Heart left ventricle (tissue), 16 donors: ENCODE measurements at regions not wholly inside any gene's neighbourhood (a gene's known extent, or its start where the extent isn't known, plus 50 kb on each side); places are given as distances from the start of the nearest gene placed in this dataset.

Experiments
- ATAC-seq, 4 donors: fragments of 200-7000 bp; cut with Tn5 transposase; one replicate each; pipeline ENCODE4 v1.9.1; 2020 to 2022; ENCODE audit warnings: moderate library complexity in 4 of 4, mild to moderate bottlenecking in 3 of 4, moderate number of reproducible peaks in 1 of 4
- DNase-seq, 5 donors: peaks; one replicate each; pipeline ENCODE4 v3.0.0-alpha.2; 2020
- H3K27ac ChIP-seq, 12 donors: fragments of 200-600 bp; sonication (generic) in 4 of 12; one replicate each; pipeline versions ENCODE4 v1.5.0 to v1.8.0; 2016 to 2022; ENCODE audit warnings: mild to moderate bottlenecking in 2 of 12
- H3K27me3 ChIP-seq, 9 donors: fragments of 200-600 bp; sonication (generic) in 2 of 9; one replicate each; pipeline versions ENCODE4 v1.5.1 to v1.8.0; 2016 to 2022; ENCODE audit warnings: mild to moderate bottlenecking in 3 of 9
- H3K36me3 ChIP-seq, 9 donors: fragments of 200-600 bp; sonication (generic) in 2 of 9; one replicate each; pipeline versions ENCODE4 v1.5.0 to v1.8.0; 2018 to 2022; ENCODE audit warnings: mild to moderate bottlenecking in 2 of 9
- H3K4me1 ChIP-seq, 12 donors: fragments of 200-600 bp; sonication (generic) in 4 of 12; one replicate each; pipeline versions ENCODE4 v1.5.0 to v1.8.0; 2016 to 2022; ENCODE audit warnings: mild to moderate bottlenecking in 3 of 12
- H3K4me3 ChIP-seq, 12 donors: fragments of 200-600 bp; sonication (generic) in 4 of 12; one replicate each; pipeline versions ENCODE4 v1.5.0 to v1.8.0; 2017 to 2022; ENCODE audit warnings: mild to moderate bottlenecking in 9 of 12, moderate library complexity in 4 of 12
- H3K9me3 ChIP-seq, 12 donors: fragments of 200-600 bp; sonication (generic) in 4 of 12; one replicate each; pipeline versions ENCODE4 v1.5.0 to v1.8.0; 2016 to 2022; ENCODE audit warnings: mild to moderate bottlenecking in 1 of 12
- CTCF ChIP-seq, 12 donors: fragments of 200-600 bp; sonication (generic) in 4 of 12; IDR thresholded peaks; one replicate each; pipeline versions ENCODE4 v1.5.0 to v1.8.0; 2018 to 2022; ENCODE audit warnings: antibody characterized with exemption in 12 of 12, mild to moderate bottlenecking in 5 of 12
- POLR2A ChIP-seq, 2 donors: fragments of 450-650 bp; IDR thresholded peaks; one replicate each; pipeline ENCODE4 v1.6.1; 2017; ENCODE audit warnings: antibody characterized with exemption in 2 of 2, mild to moderate bottlenecking in 2 of 2, moderate library complexity in 2 of 2
- WGBS, 4 donors: extraction: QIAGEN DNeasy Blood & Tissue Kit in 2 of 4; methylation state at CpG; one replicate each; pipeline versions ENCODE4 v1.1.5 to v1.1.7; 2013 to 2018; 5-methylcytosine and 5-hydroxymethylcytosine counted together
- intact Hi-C, 10 donors: fragments of 100-400 bp; cut with DNase I; formaldehyde crosslinking; loops; one replicate each; pipeline versions ENCODE4 v1.11.1 to v1.14.2; 2022
- donor health status: ischemic (EF 13 %, LVEDD 7.1; RV severe dilation, severe dysfunction).
- donor health status: healthy with polysubstance abuse.
- donor health status: DM: no; HTN: yes; CAD: no.
- donor health status: DM: no; HTN: no; CAD: no.
- donor health status: ischemic (EF 25% LVEDD 6.9; RV normal size, moderate dysfunction).
- donor health status: ischemic (EF 25% LVEDD 5.7; RV mildly dilated, moderate dysfunction).
- donor health status: healthy.
- donor health status: DM: yes; HTN: yes; CAD: no.
- donor health status: ischemic (EF 35%, LVEDD 5.7; RV mildly dilated, moderate dysfunction).
- donor health status: nonischemic (EF 11% LVEDD 7.7; RV severe dilation, severe dysfunction).
- donor health status: DM: yes; HTN: yes; CAD: no.
- donor health status: PGD.
- donor health status: ischemic (EF 29% LVEDD 5.4; RV normal size, mild dysfunction).
- donor health status: nonischemic (EF 23%, LVEDD 6.1; RV moderate dilation, normal function).

GRCh38 chr4:136463941-136464340, 1068.4 kb downstream of the PCDH18 start:
- intact Hi-C loops: no loop called here
- TF ChIP-seq CTCF (IDR thresholded peaks at IDR 0.05): no peak
- TF ChIP-seq POLR2A (IDR thresholded peaks at IDR 0.05): no peak
- Histone ChIP-seq H3K4me3 (no peak overlapping the region), H3K4me1 (no peaks in the 10 kb centered on the region), H3K27ac (no peak overlapping the region), H3K9me3 (peaks cover 0 to 12% (median 5%) of the 10 kb centered on the region in 12 donors), H3K27me3 (no peaks in the 10 kb centered on the region), H3K36me3 (no peaks in the 10 kb centered on the region)
- 75 to 86% (median 83%) methylated on average over 1 of the region's 1 CpG for WGBS, 4 donors
- ATAC-seq (no peak), DNase-seq (no peak)

- Histone ChIP-seq H3K27me3 (no peaks in the 10 kb centered on the region), H3K4me1 (no peaks in the 10 kb centered on the region), H3K4me3 (no peak overlapping the region), H3K27ac (no peak overlapping the region), H3K9me3 (no peaks in the 10 kb centered on the region), H3K36me3 (no peaks in the 10 kb centered on the region)
- no peak for DNase-seq
- TF ChIP-seq CTCF (IDR thresholded peaks at IDR 0.05) (no peak), POLR2A (IDR thresholded peaks at IDR 0.05) (no peak)
- no peak for ATAC-seq
- intact Hi-C loops: no loop called here
- whole genome bisulfite sequencing, 4 donors: 89 to 96% (median 92%) methylated on average over 6 of the region's 6 CpGs
These were observed 1070.8 kb downstream of the PCDH18 start for GRCh38 chr4:136461533-136461932.

- Histone ChIP-seq H3K27me3 (no peaks in the 10 kb centered on the region), H3K4me1 (no peaks in the 10 kb centered on the region), H3K9me3 (peaks cover 0 to 3% (median 0%) of the 10 kb centered on the region in 12 donors), H3K4me3 (no peak overlapping the region), H3K36me3 (no peaks in the 10 kb centered on the region), H3K27ac (no peak overlapping the region)
- no peak for TF ChIP-seq POLR2A (IDR thresholded peaks at IDR 0.05)
- no peak for TF ChIP-seq CTCF (IDR thresholded peaks at IDR 0.05)
- intact Hi-C loops: no loop called here
- 83 to 91% (median 86%) methylated on average over 4 of the region's 4 CpGs for WGBS, 4 donors
- no peak for ATAC-seq
- DNase-seq: no peak
These were observed 1074.0 kb downstream of the PCDH18 start for GRCh38 chr4:136458326-136458725.

DNA sequence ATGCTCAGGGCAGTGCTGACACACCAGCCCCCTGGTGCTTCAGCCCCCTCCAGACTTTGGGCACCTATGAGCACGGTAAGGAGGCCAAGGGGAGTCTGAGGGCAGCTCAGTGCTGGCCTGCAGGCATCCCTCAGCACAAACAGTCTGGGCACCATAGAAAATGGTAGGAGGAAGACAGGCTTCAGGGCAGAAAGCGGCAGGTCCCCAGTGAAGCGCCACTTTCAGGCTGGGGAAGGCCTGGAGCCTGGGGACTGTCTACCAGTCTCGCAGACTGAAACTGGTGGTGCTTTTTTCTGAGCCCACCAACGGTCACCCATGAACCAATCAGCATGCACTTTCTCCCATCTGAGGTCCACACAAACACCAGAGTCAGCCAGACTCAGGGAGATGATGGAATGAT, 1074.7 kb downstream of the PCDH18 start:
- peaks cover 0 to 3% (median 0%) of the 10 kb centered on the region in 12 donors for H3K9me3 ChIP-seq
- no peak overlapping the region for H3K4me3 ChIP-seq
- no peak overlapping the region for H3K27ac ChIP-seq
- no peaks in the 10 kb centered on the region for H3K27me3 ChIP-seq
- DNase-seq (no peak), ATAC-seq (no peak)
- 79 to 82% (median 82%) methylated on average over 5 of the region's 5 CpGs for WGBS, 4 donors
- TF ChIP-seq CTCF (IDR thresholded peaks at IDR 0.05) (no peak), POLR2A (IDR thresholded peaks at IDR 0.05) (no peak)
- H3K36me3 ChIP-seq: no peaks in the 10 kb centered on the region
- H3K4me1 ChIP-seq: no peaks in the 10 kb centered on the region
- intact Hi-C loops: no loop called here
